RWPE2 (cell line): ENCODE measurements at regions not wholly inside any gene's neighbourhood (a gene's known extent, or its start where the extent isn't known, plus 50 kb on each side); places are given as distances from the start of the nearest gene placed in this dataset.

ENCODE experiments used
- ATAC-seq: fragments of 200-7000 bp; cut with Tn5 transposase; 3 replicates; pipeline ENCODE4 v1.9.1; 2021; ENCODE audit warnings: low read depth
- DNase-seq: peaks from one replicate; pipeline ENCODE4 v3.0.0-alpha.2; 2020; ENCODE audit warnings: low spot score
- H3K27ac ChIP-seq: fragments of 450-650 bp; 2 replicates; pipeline ENCODE4 v1.5.1; 2017; ENCODE audit warnings: mild to moderate bottlenecking; ENCODE audit not compliant: poor library complexity, severe bottlenecking
- H3K27me3 ChIP-seq: fragments of 250-450 bp; sonication (Bioruptor Pico); 2 replicates; pipeline ENCODE4 v1.5.1; 2021; ENCODE audit warnings: mild to moderate bottlenecking, moderate library complexity; ENCODE audit not compliant: insufficient read depth, poor library complexity, severe bottlenecking
- H3K36me3 ChIP-seq: fragments of 250-450 bp; sonication (Bioruptor Pico); 2 replicates; pipeline ENCODE4 v1.5.1; 2020; ENCODE audit warnings: low read depth, mild to moderate bottlenecking, moderate library complexity
- H3K4me1 ChIP-seq: fragments of 250-450 bp; sonication (Bioruptor Pico); 2 replicates; pipeline ENCODE4 v1.5.1; 2021; ENCODE audit warnings: mild to moderate bottlenecking, moderate library complexity; ENCODE audit not compliant: insufficient read depth, poor library complexity, severe bottlenecking
- H3K4me3 ChIP-seq: fragments of 250-450 bp; sonication (Bioruptor Pico); 2 replicates; pipeline ENCODE4 v1.5.1; 2021; ENCODE audit warnings: mild to moderate bottlenecking, moderate library complexity; ENCODE audit not compliant: severe bottlenecking
- H3K9me3 ChIP-seq: fragments of 250-450 bp; sonication (Bioruptor Pico); 2 replicates; pipeline ENCODE4 v1.5.1; 2021; ENCODE audit warnings: mild to moderate bottlenecking, moderate library complexity; ENCODE audit not compliant: severe bottlenecking
- TF ChIP-seq, protein P1 (sequence below): fragments of 450-650 bp; IDR thresholded peaks from one replicate; pipeline ENCODE4 v1.5.1; 2017; ENCODE audit warnings: mild to moderate bottlenecking, moderate library complexity; ENCODE audit not compliant: poor library complexity, severe bottlenecking

DNA sequence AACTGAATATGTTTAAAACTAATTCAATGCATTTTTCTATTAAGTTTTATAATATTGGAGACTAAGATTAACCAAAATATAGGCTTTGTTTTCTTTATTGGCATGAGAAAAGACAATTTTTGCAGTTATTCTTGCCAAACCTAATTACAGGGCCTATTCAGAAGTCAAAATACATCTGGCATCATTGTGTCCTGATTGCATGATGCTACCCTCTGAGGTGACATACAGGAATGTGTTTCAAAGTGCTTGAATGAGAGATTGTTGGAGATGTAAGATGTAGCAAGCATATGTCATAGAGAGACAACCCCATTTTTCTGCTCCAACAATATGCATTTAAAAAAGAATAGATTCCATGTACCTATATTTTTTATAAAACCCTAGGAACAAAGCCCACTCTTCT lies 1036.4 kb downstream of the PCDH18 start:
- ATAC-seq (no peak), DNase-seq (no peak)
- Histone ChIP-seq H3K27ac (no peak overlapping the region), H3K36me3 (no peaks in the 10 kb centered on the region), H3K9me3 (no peaks in the 10 kb centered on the region), H3K4me3 (no peak overlapping the region), H3K4me1 (no peaks in the 10 kb centered on the region), H3K27me3 (peaks cover 3% of the 10 kb centered on the region)
- TF ChIP-seq, protein P1, sequence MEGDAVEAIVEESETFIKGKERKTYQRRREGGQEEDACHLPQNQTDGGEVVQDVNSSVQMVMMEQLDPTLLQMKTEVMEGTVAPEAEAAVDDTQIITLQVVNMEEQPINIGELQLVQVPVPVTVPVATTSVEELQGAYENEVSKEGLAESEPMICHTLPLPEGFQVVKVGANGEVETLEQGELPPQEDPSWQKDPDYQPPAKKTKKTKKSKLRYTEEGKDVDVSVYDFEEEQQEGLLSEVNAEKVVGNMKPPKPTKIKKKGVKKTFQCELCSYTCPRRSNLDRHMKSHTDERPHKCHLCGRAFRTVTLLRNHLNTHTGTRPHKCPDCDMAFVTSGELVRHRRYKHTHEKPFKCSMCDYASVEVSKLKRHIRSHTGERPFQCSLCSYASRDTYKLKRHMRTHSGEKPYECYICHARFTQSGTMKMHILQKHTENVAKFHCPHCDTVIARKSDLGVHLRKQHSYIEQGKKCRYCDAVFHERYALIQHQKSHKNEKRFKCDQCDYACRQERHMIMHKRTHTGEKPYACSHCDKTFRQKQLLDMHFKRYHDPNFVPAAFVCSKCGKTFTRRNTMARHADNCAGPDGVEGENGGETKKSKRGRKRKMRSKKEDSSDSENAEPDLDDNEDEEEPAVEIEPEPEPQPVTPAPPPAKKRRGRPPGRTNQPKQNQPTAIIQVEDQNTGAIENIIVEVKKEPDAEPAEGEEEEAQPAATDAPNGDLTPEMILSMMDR, result no peak

DNA sequence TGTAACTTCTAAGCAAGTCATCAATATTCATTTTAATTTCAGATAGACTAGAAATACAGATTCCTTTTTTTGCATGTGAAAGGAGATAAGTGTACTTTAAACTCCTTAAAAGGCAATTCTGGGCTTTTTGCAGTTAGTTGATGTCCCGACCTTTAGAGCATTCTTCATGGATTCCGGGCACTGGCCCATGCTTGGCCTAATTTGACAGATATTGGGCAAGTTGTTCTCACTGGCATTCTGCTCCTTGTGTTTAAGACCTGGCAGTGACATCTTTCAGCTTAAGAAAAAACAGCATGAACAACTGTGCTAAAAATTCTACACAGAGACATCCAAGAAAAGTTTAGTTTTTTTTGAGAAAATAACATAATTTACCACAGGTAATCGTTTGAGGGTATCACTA lies 1037.2 kb downstream of the PCDH18 start:
- no peaks in the 10 kb centered on the region for H3K9me3 ChIP-seq
- ATAC-seq (no peak), DNase-seq (no peak)
- no peak overlapping the region for H3K4me3 ChIP-seq
- H3K4me1 ChIP-seq, result no peaks in the 10 kb centered on the region
- TF ChIP-seq, protein P1, result no peak
- H3K27me3 ChIP-seq, result peaks cover 3% of the 10 kb centered on the region
- H3K36me3 ChIP-seq, result no peaks in the 10 kb centered on the region
- no peak overlapping the region for H3K27ac ChIP-seq

DNA sequence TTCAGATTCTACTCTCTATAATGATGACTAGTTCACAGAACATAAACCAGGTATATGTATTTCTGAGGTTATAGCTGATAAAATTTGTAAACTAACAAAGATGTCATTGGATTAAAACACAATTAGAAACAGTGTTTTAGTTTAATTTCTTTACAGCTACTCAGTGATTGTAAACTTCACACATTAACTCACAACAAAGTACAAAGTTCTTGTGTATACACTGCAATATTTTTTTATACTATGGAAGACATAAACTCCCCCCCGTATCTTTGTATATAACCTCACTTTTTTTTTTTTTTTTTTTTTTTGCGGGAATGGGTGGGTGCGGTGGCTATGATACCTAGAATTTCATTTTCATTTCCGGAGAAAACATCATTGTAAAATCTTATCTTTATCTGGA lies 1043.2 kb downstream of the PCDH18 start:
- no peak for ATAC-seq
- Histone ChIP-seq H3K36me3 (no peaks in the 10 kb centered on the region), H3K27me3 (no peaks in the 10 kb centered on the region), H3K9me3 (no peaks in the 10 kb centered on the region), H3K27ac (no peak overlapping the region), H3K4me1 (no peaks in the 10 kb centered on the region), H3K4me3 (no peak overlapping the region)
- TF ChIP-seq, protein P1, result no peak
- no peak for DNase-seq

DNA sequence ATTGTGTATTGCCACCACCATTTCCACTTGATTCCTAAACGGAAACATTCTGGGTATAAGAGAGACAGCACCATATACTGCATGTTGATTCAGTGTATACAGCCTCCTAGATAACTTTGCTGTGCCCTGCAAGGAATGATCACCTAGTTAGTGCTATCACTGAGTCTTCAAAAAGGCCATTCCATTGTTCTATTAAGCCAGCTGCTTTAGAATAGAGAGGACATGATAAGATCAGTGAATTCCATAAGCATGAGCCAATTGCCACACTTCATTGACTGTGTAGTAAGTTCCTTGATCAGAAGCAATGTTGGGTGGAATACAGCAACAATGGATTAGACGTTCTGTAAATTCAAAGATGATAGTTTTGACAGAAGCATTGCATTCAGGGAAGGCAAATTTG lies 1047.3 kb downstream of the PCDH18 start:
- no peaks in the 10 kb centered on the region for H3K9me3 ChIP-seq
- H3K27ac ChIP-seq, result no peak overlapping the region
- no peak for DNase-seq
- TF ChIP-seq, protein P1, result no peak
- H3K27me3 ChIP-seq, result no peaks in the 10 kb centered on the region
- ATAC-seq, result 0 out of 3 replicates have a peak, but pooled peaks have one; percentile 23
- no peak overlapping the region for H3K4me3 ChIP-seq
- no peaks in the 10 kb centered on the region for H3K36me3 ChIP-seq
- H3K4me1 ChIP-seq, result no peaks in the 10 kb centered on the region

DNA sequence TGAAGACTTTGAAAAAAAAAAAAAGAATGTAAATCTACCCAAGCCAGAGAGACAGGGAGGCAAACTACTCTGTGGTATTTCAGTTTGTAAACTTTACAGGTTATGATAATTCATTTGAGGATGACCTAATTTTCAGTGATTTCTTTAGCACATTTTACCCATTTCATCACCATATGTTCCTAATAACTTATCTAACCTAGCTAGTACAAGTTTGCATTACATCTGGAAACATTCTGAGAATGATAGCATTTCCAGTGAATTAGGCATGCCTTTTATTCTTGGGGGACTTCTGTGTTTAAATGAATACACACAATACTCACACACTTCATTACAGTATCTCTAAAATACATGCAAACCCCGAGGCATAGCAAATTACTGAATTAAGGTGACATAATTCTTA lies 1055.5 kb downstream of the PCDH18 start:
- no peak overlapping the region for H3K4me3 ChIP-seq
- DNase-seq, result no peak
- no peak for ATAC-seq
- no peaks in the 10 kb centered on the region for H3K9me3 ChIP-seq
- H3K36me3 ChIP-seq, result no peaks in the 10 kb centered on the region
- TF ChIP-seq, protein P1, result no peak
- no peaks in the 10 kb centered on the region for H3K27me3 ChIP-seq
- H3K27ac ChIP-seq, result no peak overlapping the region
- no peaks in the 10 kb centered on the region for H3K4me1 ChIP-seq
